VCaP (cell line): ENCODE measurements at regions not wholly inside any gene's neighbourhood (a gene's known extent, or its start where the extent isn't known, plus 50 kb on each side); places are given as distances from the start of the nearest gene placed in this dataset.

Source experiments
- H3K27ac ChIP-seq: fragments of 450-650 bp; 2 replicates; pipeline ENCODE4 v1.5.1; 2017
- CTCF ChIP-seq: fragments of 450-650 bp; conservative IDR thresholded peaks from 2 replicates; pipeline ENCODE4 v1.5.1; 2017; ENCODE audit warnings: mild to moderate bottlenecking, moderate library complexity

GRCh38 chr4:147423229-147423628 lies 57.7 kb upstream of the EDNRA start:
- no peak overlapping the region for H3K27ac ChIP-seq
- no peak for TF ChIP-seq CTCF

- TF ChIP-seq CTCF, result no peak
- H3K27ac ChIP-seq, result no peak overlapping the region
These were observed 55.9 kb upstream of the EDNRA start for GRCh38 chr4:147425019-147425418.

GRCh38 chr4:147428583-147428982 lies 52.3 kb upstream of the EDNRA start:
- H3K27ac ChIP-seq, result no peak overlapping the region
- no peak for TF ChIP-seq CTCF

GRCh38 chr4:147430111-147430510 lies 50.8 kb upstream of the EDNRA start:
- no peak overlapping the region for H3K27ac ChIP-seq
- no peak for TF ChIP-seq CTCF
